ENCODE measurements at regions not wholly inside any gene's neighbourhood (a gene's known extent, or its start where the extent isn't known, plus 50 kb on each side); places are given as distances from the start of the nearest gene placed in this dataset.

- Histone ChIP-seq H3K4me2 (ENCODE audit: low read length) (no peak overlapping the region), H3K79me2 (ENCODE audit: control insufficient read depth, low read length) (no peaks in the 10 kb centered on the region), H4K20me1 (ENCODE audit: control insufficient read depth, insufficient read depth, low read depth, low read length) (no peaks in the 10 kb centered on the region), H3K27ac (ENCODE audit: low read depth, low read length) (no peak overlapping the region), H3K9me3 (ENCODE audit: control insufficient read depth, insufficient read depth, low read length) (no peaks in the 10 kb centered on the region), H3K4me3 (ENCODE audit: low read length) (no peak overlapping the region), H3K4me1 (ENCODE audit: control insufficient read depth, low read length) (no peaks in the 10 kb centered on the region), H3F3A (ENCODE audit: control insufficient read depth, insufficient read depth) (no peaks in the 10 kb centered on the region), H3K9me2 (replicated peaks; ENCODE audit: control insufficient read depth, low read length) (no peaks in the 10 kb centered on the region), H3K36me3 (ENCODE audit: control insufficient read depth, low read length) (no peaks in the 10 kb centered on the region), H3K27me3 (ENCODE audit: control insufficient read depth, low read length) (no peaks in the 10 kb centered on the region)
- TF ChIP-seq CTCF (IDR thresholded peaks at IDR 0.05; ENCODE audit: low read depth, low read length, poor library complexity, severe bottlenecking) (no peak), EZH2phosphoT487 (IDR thresholded peaks at IDR 0.05; ENCODE audit: borderline replicate concordance, low read length) (no peak)
These were observed 133.4 kb upstream of the AGAP1 start for GRCh38 chr2:235360446-235360845.

DNA sequence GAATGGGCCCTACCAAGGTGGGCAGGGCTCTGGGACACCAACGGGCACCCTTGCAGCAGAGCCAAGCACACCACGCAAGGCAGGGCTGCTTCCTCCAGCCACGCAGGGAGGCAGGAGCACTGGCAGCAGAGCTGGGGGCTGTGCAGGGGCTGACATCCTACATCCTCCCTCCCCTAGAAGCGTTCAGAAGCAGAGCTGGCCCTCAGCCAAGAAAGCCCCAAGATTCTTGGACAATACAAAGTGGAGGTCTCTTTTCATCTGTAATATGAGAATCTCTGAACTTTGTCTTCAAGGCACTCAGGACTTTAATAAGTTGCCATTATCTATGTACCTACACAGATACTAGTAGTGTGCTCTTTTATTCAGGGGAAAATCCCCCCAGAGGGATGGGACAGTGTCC, 128.1 kb upstream of the AGAP1 start:
- Histone ChIP-seq H3K27ac (ENCODE audit: low read depth, low read length) (no peak overlapping the region), H3K9me2 (replicated peaks; ENCODE audit: control insufficient read depth, low read length) (no peaks in the 10 kb centered on the region), H3K4me1 (ENCODE audit: control insufficient read depth, low read length) (no peaks in the 10 kb centered on the region), H3F3A (ENCODE audit: control insufficient read depth, insufficient read depth) (no peaks in the 10 kb centered on the region), H3K4me2 (ENCODE audit: low read length) (no peak overlapping the region), H4K20me1 (ENCODE audit: control insufficient read depth, insufficient read depth, low read depth, low read length) (no peaks in the 10 kb centered on the region), H3K4me3 (ENCODE audit: low read length) (no peak overlapping the region), H3K9me3 (ENCODE audit: control insufficient read depth, insufficient read depth, low read length) (no peaks in the 10 kb centered on the region; the same call in 1 of the 2 replicates), H3K36me3 (ENCODE audit: control insufficient read depth, low read length) (no peaks in the 10 kb centered on the region), H3K79me2 (ENCODE audit: control insufficient read depth, low read length) (no peaks in the 10 kb centered on the region), H3K27me3 (ENCODE audit: control insufficient read depth, low read length) (no peaks in the 10 kb centered on the region)
- no peak for TF ChIP-seq CTCF (IDR thresholded peaks at IDR 0.05; ENCODE audit: low read depth, low read length, poor library complexity, severe bottlenecking)
- no peak for TF ChIP-seq EZH2phosphoT487 (IDR thresholded peaks at IDR 0.05; ENCODE audit: borderline replicate concordance, low read length)

GRCh38 chr2:235366390-235366789, 127.5 kb upstream of the AGAP1 start:
- H3K9me3 ChIP-seq (ENCODE audit: control insufficient read depth, insufficient read depth, low read length) = no peaks in the 10 kb centered on the region; the same call in 1 of the 2 replicates
- no peak overlapping the region for H3K27ac ChIP-seq (ENCODE audit: low read depth, low read length)
- H3F3A ChIP-seq (ENCODE audit: control insufficient read depth, insufficient read depth) = no peaks in the 10 kb centered on the region
- no peaks in the 10 kb centered on the region for H3K79me2 ChIP-seq (ENCODE audit: control insufficient read depth, low read length)
- no peaks in the 10 kb centered on the region for H3K9me2 ChIP-seq (replicated peaks; ENCODE audit: control insufficient read depth, low read length)
- H3K36me3 ChIP-seq (ENCODE audit: control insufficient read depth, low read length) = no peaks in the 10 kb centered on the region
- H3K4me3 ChIP-seq (ENCODE audit: low read length) = no peak overlapping the region
- no peak overlapping the region for H3K4me2 ChIP-seq (ENCODE audit: low read length)
- no peaks in the 10 kb centered on the region for H3K27me3 ChIP-seq (ENCODE audit: control insufficient read depth, low read length)
- no peaks in the 10 kb centered on the region for H4K20me1 ChIP-seq (ENCODE audit: control insufficient read depth, insufficient read depth, low read depth, low read length)
- TF ChIP-seq EZH2phosphoT487 (IDR thresholded peaks at IDR 0.05; ENCODE audit: borderline replicate concordance, low read length) (no peak), CTCF (IDR thresholded peaks at IDR 0.05; ENCODE audit: low read depth, low read length, poor library complexity, severe bottlenecking) (no peak)
- no peaks in the 10 kb centered on the region for H3K4me1 ChIP-seq (ENCODE audit: control insufficient read depth, low read length)

DNA sequence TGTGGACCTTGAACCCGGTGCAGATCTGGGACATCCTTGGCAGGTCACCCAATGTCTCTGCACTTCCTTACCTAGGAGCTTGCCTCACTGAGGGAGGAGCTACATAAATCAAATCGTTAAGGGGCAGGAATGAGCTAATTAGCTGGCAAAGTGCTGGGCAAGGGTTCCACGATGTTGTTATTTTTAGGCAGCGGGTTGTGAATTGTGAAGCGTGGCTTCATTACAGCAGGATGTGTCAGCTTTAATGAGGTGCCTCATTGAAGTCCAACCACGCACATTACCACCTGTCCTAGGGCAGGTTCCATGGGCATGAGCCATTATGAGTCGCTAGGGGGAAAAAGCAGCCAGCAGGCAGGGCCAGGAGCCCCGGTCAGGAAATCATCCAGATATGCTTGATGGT, 127.0 kb upstream of the AGAP1 start:
- H3K27ac ChIP-seq (ENCODE audit: low read depth, low read length) = no peak overlapping the region
- no peaks in the 10 kb centered on the region for H3K79me2 ChIP-seq (ENCODE audit: control insufficient read depth, low read length)
- H3K27me3 ChIP-seq (ENCODE audit: control insufficient read depth, low read length) = no peaks in the 10 kb centered on the region
- TF ChIP-seq EZH2phosphoT487 (IDR thresholded peaks at IDR 0.05; ENCODE audit: borderline replicate concordance, low read length) (no peak), CTCF (IDR thresholded peaks at IDR 0.05; ENCODE audit: low read depth, low read length, poor library complexity, severe bottlenecking) (no peak)
- no peaks in the 10 kb centered on the region for H3K36me3 ChIP-seq (ENCODE audit: control insufficient read depth, low read length)
- H3K4me2 ChIP-seq (ENCODE audit: low read length) = no peak overlapping the region
- no peaks in the 10 kb centered on the region for H3F3A ChIP-seq (ENCODE audit: control insufficient read depth, insufficient read depth)
- H3K9me2 ChIP-seq (replicated peaks; ENCODE audit: control insufficient read depth, low read length) = no peaks in the 10 kb centered on the region
- H4K20me1 ChIP-seq (ENCODE audit: control insufficient read depth, insufficient read depth, low read depth, low read length) = no peaks in the 10 kb centered on the region
- no peaks in the 10 kb centered on the region for H3K4me1 ChIP-seq (ENCODE audit: control insufficient read depth, low read length)
- no peak overlapping the region for H3K4me3 ChIP-seq (ENCODE audit: low read length)
- no peaks in the 10 kb centered on the region; the same call in 1 of the 2 replicates for H3K9me3 ChIP-seq (ENCODE audit: control insufficient read depth, insufficient read depth, low read length)

All from DOHH2 (cell line).